ENCODE measurements at regions not wholly inside any gene's neighbourhood (a gene's known extent, or its start where the extent isn't known, plus 50 kb on each side); places are given as distances from the start of the nearest gene placed in this dataset.

GRCh38 chr9:1236061-1236460 is 185.9 kb downstream of the DMRT2 start:
- Histone ChIP-seq H3K9me3 (no peaks in the 10 kb centered on the region), H3K4me1 (peaks cover 9% of the 10 kb centered on the region; the same call in 1 of the 2 replicates), H3K4me3 (ENCODE audit: low read depth, low read length) (no peak overlapping the region), H3K36me3 (ENCODE audit: control insufficient read depth, insufficient read depth, low read length) (no peaks in the 10 kb centered on the region), H3K27me3 (replicated peaks; ENCODE audit: control insufficient read depth, insufficient read depth, low read length) (no peaks in the 10 kb centered on the region)
- Mint-ChIP-seq H3K4me3 (ENCODE audit: unreplicated experiment) (no peak overlapping the region), H3K4me1 (ENCODE audit: low read depth, unreplicated experiment) (peaks cover 5% of the 10 kb centered on the region), H3K27me3 (ENCODE audit: insufficient read depth, unreplicated experiment) (no peaks in the 10 kb centered on the region), H3K36me3 (ENCODE audit: insufficient read depth, unreplicated experiment) (peaks cover 5% of the 10 kb centered on the region), H3K9me3 (ENCODE audit: unreplicated experiment) (peaks cover 8% of the 10 kb centered on the region), H3K27ac (ENCODE audit: unreplicated experiment) (no peak overlapping the region)
- TF ChIP-seq CTCF (IDR thresholded peaks at IDR 0.05; ENCODE audit: insufficient read depth in 1 of 2, low read depth in 1 of 2, low read length in 1 of 2, severe bottlenecking in 1 of 2, unreplicated experiment in 1 of 2): no peak
- intact Hi-C loops (cut with micrococcal nuclease; ENCODE audit: unreplicated experiment): no loop called here
- no peak for DNase-seq
- POLR2A ChIA-PET: no interaction called here
- BruUV-seq (replicated peaks): no TSS peak
- CTCF ChIA-PET: no interaction called here

GRCh38 chr9:1238407-1238806 is 188.2 kb downstream of the DMRT2 start:
- intact Hi-C loops (cut with micrococcal nuclease; ENCODE audit: unreplicated experiment): no loop called here
- no TSS peak for BruUV-seq (replicated peaks)

GRCh38 chr9:1248743-1249142 is 198.6 kb downstream of the DMRT2 start:
- Mint-ChIP-seq H3K4me1 (ENCODE audit: low read depth, unreplicated experiment) (peaks cover 13% of the 10 kb centered on the region), H3K36me3 (ENCODE audit: insufficient read depth, unreplicated experiment) (no peaks in the 10 kb centered on the region), H3K9me3 (ENCODE audit: unreplicated experiment) (no peaks in the 10 kb centered on the region), H3K4me3 (ENCODE audit: unreplicated experiment) (no peak overlapping the region), H3K27me3 (ENCODE audit: insufficient read depth, unreplicated experiment) (no peaks in the 10 kb centered on the region), H3K27ac (ENCODE audit: unreplicated experiment) (no peak overlapping the region)
- H3K4me1 ChIP-seq: 0 out of 2 replicates have a peak, but pooled peaks cover 8% of the 10 kb centered on the region
- ChIA-PET CTCF (no interaction called here), POLR2A (no interaction called here)
- H3K9me3 ChIP-seq: no peaks in the 10 kb centered on the region; the same call in 1 of the 2 replicates
- intact Hi-C loops (cut with micrococcal nuclease; ENCODE audit: unreplicated experiment): no loop called here
- TF ChIP-seq CTCF (IDR thresholded peaks at IDR 0.05; ENCODE audit: insufficient read depth in 1 of 2, low read depth in 1 of 2, low read length in 1 of 2, severe bottlenecking in 1 of 2, unreplicated experiment in 1 of 2): no peak
- H3K27me3 ChIP-seq (replicated peaks; ENCODE audit: control insufficient read depth, insufficient read depth, low read length): no peaks in the 10 kb centered on the region
- no peak overlapping the region for H3K4me3 ChIP-seq (ENCODE audit: low read depth, low read length)
- no peaks in the 10 kb centered on the region for H3K36me3 ChIP-seq (ENCODE audit: control insufficient read depth, insufficient read depth, low read length)
- no TSS peak for BruUV-seq (replicated peaks)
- DNase-seq: no peak

More at GRCh38 chr9:1238407-1238806, 188.2 kb downstream of the DMRT2 start:
- DNase-seq: no peak
- peaks cover 5% of the 10 kb centered on the region for H3K4me1 Mint-ChIP-seq (ENCODE audit: low read depth, unreplicated experiment)
- POLR2A ChIA-PET: no interaction called here
- Histone ChIP-seq H3K9me3 (no peaks in the 10 kb centered on the region), H3K36me3 (ENCODE audit: control insufficient read depth, insufficient read depth, low read length) (no peaks in the 10 kb centered on the region), H3K4me3 (ENCODE audit: low read depth, low read length) (no peak overlapping the region), H3K4me1 (peaks cover 2% of the 10 kb centered on the region; the same call in 1 of the 2 replicates), H3K27me3 (replicated peaks; ENCODE audit: control insufficient read depth, insufficient read depth, low read length) (no peaks in the 10 kb centered on the region)
- TF ChIP-seq CTCF (IDR thresholded peaks at IDR 0.05; ENCODE audit: insufficient read depth in 1 of 2, low read depth in 1 of 2, low read length in 1 of 2, severe bottlenecking in 1 of 2, unreplicated experiment in 1 of 2): no peak
- no peak overlapping the region for H3K27ac Mint-ChIP-seq (ENCODE audit: unreplicated experiment)
- H3K36me3 Mint-ChIP-seq (ENCODE audit: insufficient read depth, unreplicated experiment): peaks cover 5% of the 10 kb centered on the region
- H3K9me3 Mint-ChIP-seq (ENCODE audit: unreplicated experiment): peaks cover 8% of the 10 kb centered on the region
- CTCF ChIA-PET: no interaction called here
- no peaks in the 10 kb centered on the region for H3K27me3 Mint-ChIP-seq (ENCODE audit: insufficient read depth, unreplicated experiment)
- H3K4me3 Mint-ChIP-seq (ENCODE audit: unreplicated experiment): no peak overlapping the region

Data from Caco-2 (cell line).